ENCODE measurements at regions not wholly inside any gene's neighbourhood (a gene's known extent, or its start where the extent isn't known, plus 50 kb on each side); places are given as distances from the start of the nearest gene placed in this dataset.

DNA sequence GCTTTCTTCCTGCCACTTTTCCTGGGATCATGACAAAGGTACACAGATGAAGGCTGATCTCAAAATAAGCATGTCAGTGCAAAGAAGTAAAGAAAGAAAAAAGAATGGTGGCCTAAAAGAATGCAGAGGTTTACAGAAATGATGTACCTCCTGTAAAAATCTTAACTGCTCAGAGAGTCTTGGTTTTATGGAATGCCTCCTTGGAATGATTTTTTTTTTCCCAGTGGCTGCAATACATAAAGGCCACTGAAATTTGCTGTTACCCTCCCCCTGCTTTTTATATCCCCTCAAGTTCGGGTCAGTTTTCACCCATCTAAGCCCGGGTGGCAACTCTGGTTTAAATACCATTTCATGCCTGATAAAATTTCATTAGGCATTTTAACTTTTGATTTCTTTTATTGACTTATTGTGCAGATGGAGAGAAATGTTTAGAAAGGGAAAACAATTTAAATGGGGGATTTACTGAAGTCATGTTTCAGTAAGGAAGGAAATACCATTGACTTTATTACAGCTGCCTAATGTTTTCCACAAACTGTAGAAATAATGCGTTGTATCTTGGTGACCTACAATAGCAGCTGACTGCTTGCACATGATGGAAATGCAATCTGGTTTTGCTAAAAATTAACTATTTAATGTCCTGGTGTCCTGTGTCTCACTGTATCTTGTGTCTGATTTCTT is 102.5 kb downstream of the SAMD9 start:
- DNase-seq, result no peak

GRCh38 chr7:93014410-93014809 is 103.4 kb downstream of the SAMD9 start:
- DNase-seq, result no peak

DNA sequence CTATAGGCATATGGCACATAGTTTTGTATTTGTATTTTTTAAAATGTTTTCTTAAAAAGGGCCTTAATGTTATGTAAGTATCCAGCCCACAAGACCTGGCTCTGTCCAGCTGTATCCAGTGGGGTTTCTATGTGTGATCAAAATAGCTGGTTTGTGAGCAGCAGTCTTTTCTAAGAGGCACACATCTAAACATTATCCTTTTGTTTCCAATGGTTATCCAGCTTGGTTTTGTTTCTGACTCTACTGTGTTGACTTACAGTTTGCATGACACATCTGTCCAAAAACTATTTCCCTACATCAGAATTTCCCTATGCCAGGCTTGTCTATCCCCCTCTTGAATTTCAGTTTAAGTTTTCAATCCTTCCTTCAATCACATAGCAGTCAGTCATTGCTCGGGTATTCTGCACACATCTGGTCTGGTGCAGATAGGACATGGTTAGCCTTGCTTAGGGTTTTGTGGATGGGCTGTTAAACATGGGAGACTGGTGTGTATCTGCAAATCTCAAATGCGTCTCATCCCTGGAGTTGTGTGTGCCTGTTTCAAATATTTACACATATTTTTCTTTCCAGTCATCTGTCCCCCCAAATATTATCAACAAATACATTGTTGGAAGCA is 104.2 kb downstream of the SAMD9 start:
- DNase-seq, result no peak

GRCh38 chr7:93011351-93012294 is 106.2 kb downstream of the SAMD9 start:
- no peak for DNase-seq

DNA sequence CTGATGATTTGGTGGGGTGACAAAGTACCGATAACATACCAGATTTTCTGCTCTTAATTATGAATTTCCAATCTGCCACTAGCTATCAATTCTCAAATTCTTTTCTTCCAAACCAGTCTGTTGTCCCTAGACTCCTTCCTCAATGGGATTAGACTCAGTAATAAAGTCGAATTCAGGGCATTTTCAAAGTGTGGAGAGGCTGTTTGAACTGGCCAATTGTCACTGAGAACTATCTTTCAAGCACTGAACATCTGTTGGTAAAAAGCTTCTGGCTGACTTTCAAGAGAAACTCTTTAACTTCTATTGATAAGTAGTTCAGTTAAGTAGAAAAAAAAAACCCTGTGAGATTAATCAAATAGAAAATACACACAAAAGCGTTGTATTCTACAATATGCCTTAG is 108.9 kb downstream of the SAMD9 start:
- DNase-seq, result no peak

GRCh38 chr7:93006480-93007095 is 111.2 kb downstream of the SAMD9 start:
- no peak for DNase-seq

GRCh38 chr7:93004906-93005305 is 112.9 kb downstream of the SAMD9 start:
- no peak for DNase-seq

DNA sequence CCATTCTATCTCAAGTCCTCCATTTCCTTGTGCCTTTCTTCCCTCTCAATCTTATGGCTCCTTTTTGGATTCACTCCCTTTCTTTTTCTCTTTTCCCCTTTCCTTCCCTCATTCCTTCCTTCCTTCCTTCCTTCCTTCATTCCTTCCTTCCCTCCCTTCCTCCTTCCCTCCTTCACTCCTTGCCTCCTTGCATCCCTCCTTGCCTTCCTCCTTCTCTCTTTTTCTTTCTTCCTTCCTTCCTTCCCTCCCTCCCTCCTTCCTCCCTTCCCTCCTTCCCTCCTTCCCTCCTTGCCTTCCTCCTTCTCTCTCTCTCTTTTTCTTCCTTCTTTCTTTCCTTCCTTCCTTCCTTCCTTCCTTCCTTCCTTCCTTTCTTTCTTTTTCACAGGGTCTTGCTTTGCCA is 120.1 kb downstream of the SAMD9 start:
- DNase-seq, result no peak

DNA sequence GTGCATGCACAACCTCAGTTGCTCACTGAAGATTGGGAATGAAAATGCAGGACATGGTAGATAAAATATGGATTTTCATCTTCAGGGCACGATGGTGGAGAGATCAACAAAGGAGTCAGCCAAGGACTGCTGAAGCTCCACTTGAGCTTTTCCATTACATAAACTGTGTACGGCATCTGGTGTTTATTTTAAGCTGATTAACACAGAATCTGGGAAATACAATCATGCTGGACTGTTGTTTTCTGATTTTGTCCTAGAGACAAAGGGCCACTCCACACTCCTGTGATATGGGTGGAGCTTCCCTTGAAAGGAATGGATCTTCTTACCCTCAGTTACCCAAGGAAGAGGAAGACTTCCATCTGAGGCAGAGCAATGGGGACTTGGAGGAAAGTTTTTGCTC is 120.6 kb downstream of the SAMD9 start:
- no peak for DNase-seq

DNA sequence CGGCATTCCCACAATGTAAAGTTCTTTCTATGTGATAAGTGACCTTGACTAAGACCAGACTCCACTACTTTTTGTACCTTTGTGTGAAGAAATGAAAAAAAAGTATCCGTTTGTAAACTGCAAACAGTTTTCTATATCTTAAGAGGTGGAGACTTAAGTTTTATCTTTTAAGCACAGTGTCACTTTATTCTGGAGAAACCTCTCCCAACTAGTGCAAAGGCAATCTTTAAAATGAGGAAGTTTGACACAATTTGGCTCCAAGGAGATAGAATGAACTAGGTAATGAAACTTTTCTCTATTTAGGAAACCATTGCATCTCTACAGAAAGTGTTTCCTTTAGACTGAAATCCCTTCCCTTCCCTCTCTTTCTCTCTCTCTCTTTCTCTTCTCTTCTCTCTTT is 122.9 kb downstream of the SAMD9 start:
- DNase-seq, result no peak

DNA sequence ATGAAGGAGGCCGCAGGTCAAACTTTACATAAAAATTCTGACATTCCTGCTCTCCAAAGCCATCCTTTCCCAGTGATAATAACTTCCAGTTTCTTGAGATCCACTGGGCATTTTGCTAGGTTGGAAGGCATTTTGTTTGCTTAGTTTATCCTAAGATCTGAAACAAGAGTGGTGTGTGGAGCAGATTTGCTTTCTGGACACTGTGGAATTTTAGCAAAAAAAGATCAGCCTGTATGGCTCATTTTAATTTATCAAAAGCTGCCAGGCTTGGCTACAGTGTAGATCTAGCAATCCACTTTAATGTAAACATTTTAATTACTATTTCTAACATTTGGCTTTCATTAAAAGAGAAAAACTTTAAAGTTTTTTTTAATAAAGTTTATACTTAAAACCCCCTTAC is 124.8 kb downstream of the SAMD9 start:
- no peak for DNase-seq

GRCh38 chr7:92992483-92992882 is 125.3 kb downstream of the SAMD9 start:
- DNase-seq, result no peak

GRCh38 chr7:92991190-92991589 is 126.6 kb downstream of the SAMD9 start:
- no peak for DNase-seq

- DNase-seq, result no peak
Measured at GRCh38 chr7:92988941-92989545, 128.7 kb downstream of the SAMD9 start.

GRCh38 chr7:92988051-92988450 is 129.7 kb downstream of the SAMD9 start:
- DNase-seq, result no peak

GRCh38 chr7:92987538-92987937 is 130.2 kb downstream of the SAMD9 start:
- no peak for DNase-seq

DNA sequence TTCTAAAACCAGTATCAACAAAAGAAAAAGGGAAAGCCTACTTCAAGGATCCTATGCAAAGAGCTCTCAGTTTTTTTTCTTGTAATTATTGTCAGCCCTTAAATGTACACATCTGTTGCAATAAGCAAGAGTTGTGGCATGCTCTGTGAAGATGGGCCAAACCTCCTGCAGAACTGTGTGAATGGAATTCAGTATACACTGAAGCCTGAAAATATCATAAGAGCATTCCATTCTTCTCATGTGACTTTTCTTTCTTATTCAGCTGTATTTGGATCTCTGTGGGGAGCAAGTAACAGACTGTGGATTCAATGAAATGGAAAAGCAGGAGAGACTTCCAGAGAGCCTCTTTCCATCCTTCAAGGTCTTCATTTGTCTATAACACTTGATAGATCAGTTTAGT is 130.7 kb downstream of the SAMD9 start:
- DNase-seq, result no peak

DNA sequence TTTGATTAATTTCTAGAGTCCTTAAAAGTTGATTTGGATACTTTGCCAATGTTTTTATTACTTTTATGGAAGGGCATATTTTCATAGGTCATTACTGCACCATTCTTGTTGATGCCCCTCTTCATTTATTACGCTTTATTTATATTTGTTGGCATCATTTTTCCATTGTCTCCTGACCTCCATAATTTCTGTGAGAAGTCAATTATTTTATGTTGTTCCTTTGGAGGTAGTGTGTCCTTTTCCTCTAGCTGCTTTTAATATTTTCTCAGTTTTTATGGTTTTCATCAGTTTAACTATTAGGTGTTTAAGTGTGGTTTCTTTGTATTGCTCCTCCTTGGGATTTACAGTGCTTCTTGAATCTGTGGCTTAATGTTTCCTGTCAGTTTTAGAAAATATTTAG is 134.9 kb downstream of the SAMD9 start:
- no peak for DNase-seq

- DNase-seq, result no peak
Measured at GRCh38 chr7:92976931-92977330, 140.6 kb upstream of the CDK6 start.

DNA sequence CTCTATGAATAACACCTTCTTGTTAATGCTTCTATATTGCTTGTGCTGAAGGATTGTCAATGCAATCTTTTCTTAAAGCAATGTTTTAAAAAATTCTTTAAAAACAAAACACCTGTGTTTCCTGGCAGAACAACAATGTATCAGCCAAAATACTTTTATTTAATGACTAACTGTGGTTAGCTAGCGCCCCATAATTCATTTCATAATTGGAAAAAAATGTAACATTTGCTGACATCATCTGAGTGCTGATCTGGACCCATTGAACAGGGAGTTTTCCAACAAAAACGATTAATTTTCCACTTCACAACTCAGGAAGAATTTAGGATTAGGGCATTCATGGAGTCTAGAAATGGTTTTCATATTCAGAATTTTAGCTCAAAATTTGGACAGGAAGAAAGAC is 137.6 kb upstream of the CDK6 start:
- DNase-seq, result no peak

GRCh38 chr7:92973293-92973731 is 136.9 kb upstream of the CDK6 start:
- no peak for DNase-seq

DNA sequence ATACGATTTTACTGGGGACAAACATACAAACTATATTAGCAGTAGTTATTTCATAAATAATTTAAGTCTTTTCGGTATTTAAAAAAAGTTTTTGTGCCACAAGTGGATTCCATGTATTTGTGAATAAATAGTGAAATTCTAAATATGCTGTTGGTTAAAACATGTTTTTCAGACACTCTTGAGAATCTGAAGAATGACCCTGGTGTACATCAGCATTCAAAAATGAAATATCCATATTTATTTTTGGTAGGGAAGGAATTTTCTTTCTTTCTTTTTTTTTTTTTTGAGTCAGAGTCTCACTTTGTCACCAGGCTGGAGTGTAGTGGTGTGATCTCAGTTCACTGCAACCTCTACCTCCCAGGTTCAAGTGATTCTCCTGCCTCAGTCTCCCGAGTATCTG is 136.1 kb upstream of the CDK6 start:
- DNase-seq, result no peak

- DNase-seq, result no peak
Measured at GRCh38 chr7:92969061-92969460, 132.7 kb upstream of the CDK6 start.

Measured in CD4-positive, alpha-beta T cell treated with Interleukin-4 for 1 hour (primary cell).